Inflammatory macrophage treated with lipopolysaccharide for 1 hour (primary cell): ENCODE measurements at regions not wholly inside any gene's neighbourhood (a gene's known extent, or its start where the extent isn't known, plus 50 kb on each side); places are given as distances from the start of the nearest gene placed in this dataset.

Experiments used
- DNase-seq, 2 donors: peaks; one replicate each; pipeline ENCODE4 v3.0.0-alpha.2; 2020 to 2022

GRCh38 chr1:101080859-101081258 lies 55.3 kb upstream of the DPH5 start:
- DNase-seq, result no peak

GRCh38 chr1:101079341-101079740 lies 53.8 kb upstream of the DPH5 start:
- no peak for DNase-seq

GRCh38 chr1:101077849-101078248 lies 52.3 kb upstream of the DPH5 start:
- no peak for DNase-seq

GRCh38 chr1:101075926-101076325 lies 50.3 kb upstream of the DPH5 start:
- no peak for DNase-seq
